ENCODE measurements at regions not wholly inside any gene's neighbourhood (a gene's known extent, or its start where the extent isn't known, plus 50 kb on each side); places are given as distances from the start of the nearest gene placed in this dataset.

GRCh38 chr12:28601570-28602058 lies 411.4 kb downstream of the CCDC91 start:
- ChIA-PET POLR2A (no interaction called here), CTCF (no interaction called here)

GRCh38 chr12:28602786-28603185 lies 412.5 kb downstream of the CCDC91 start:
- CTCF ChIA-PET = no interaction called here
- POLR2A ChIA-PET = no interaction called here

- POLR2A ChIA-PET = no interaction called here
- CTCF ChIA-PET = no interaction called here
Observed at GRCh38 chr12:28603239-28603638, 413.0 kb downstream of the CCDC91 start.

- ChIA-PET CTCF (no interaction called here), POLR2A (interaction anchor here (0.6 kb wide), 1 partner anchor 51 kb away, joined by 3 read pairs; no protein-coding TSS in a partner anchor)
Observed at GRCh38 chr12:28603801-28604200, 413.5 kb downstream of the CCDC91 start.

- CTCF ChIA-PET = no interaction called here
- POLR2A ChIA-PET = interaction anchor here (0.6 kb wide), 1 partner anchor 51 kb away, joined by 3 read pairs; no protein-coding TSS in a partner anchor
Observed at GRCh38 chr12:28604240-28604639, 414.0 kb downstream of the CCDC91 start.

GRCh38 chr12:28606967-28607557 lies 416.8 kb downstream of the CCDC91 start:
- ChIA-PET CTCF (no interaction called here), POLR2A (no interaction called here)

GRCh38 chr12:28610401-28611114 lies 420.3 kb downstream of the CCDC91 start:
- ChIA-PET CTCF (no interaction called here), POLR2A (no interaction called here)

GRCh38 chr12:28611115-28611435 lies 420.8 kb downstream of the CCDC91 start:
- ChIA-PET CTCF (no interaction called here), POLR2A (no interaction called here)

GRCh38 chr12:28611449-28611848 lies 421.2 kb downstream of the CCDC91 start:
- ChIA-PET POLR2A (no interaction called here), CTCF (no interaction called here)

- ChIA-PET CTCF (no interaction called here), POLR2A (no interaction called here)
Observed at GRCh38 chr12:28618171-28618570, 427.9 kb downstream of the CCDC91 start.

GRCh38 chr12:28618772-28619171 lies 428.5 kb downstream of the CCDC91 start:
- POLR2A ChIA-PET = no interaction called here
- CTCF ChIA-PET = no interaction called here

GRCh38 chr12:28620281-28620680 lies 430.0 kb downstream of the CCDC91 start:
- ChIA-PET CTCF (no interaction called here), POLR2A (no interaction called here)

- POLR2A ChIA-PET = no interaction called here
- CTCF ChIA-PET = no interaction called here
Observed at GRCh38 chr12:28622406-28622805, 432.1 kb downstream of the CCDC91 start.

GRCh38 chr12:28626504-28626903 lies 436.2 kb downstream of the CCDC91 start:
- ChIA-PET POLR2A (no interaction called here), CTCF (no interaction called here)

GRCh38 chr12:28629691-28630090 lies 439.4 kb downstream of the CCDC91 start:
- ChIA-PET CTCF (no interaction called here), POLR2A (no interaction called here)

- ChIA-PET POLR2A (no interaction called here), CTCF (no interaction called here)
Observed at GRCh38 chr12:28631831-28632230, 441.6 kb downstream of the CCDC91 start.

- ChIA-PET POLR2A (no interaction called here), CTCF (no interaction called here)
Observed at GRCh38 chr12:28640519-28640918, 450.3 kb downstream of the CCDC91 start.

GRCh38 chr12:28645436-28645835 lies 455.2 kb downstream of the CCDC91 start:
- ChIA-PET CTCF (no interaction called here), POLR2A (no interaction called here)

GRCh38 chr12:28645891-28646290 lies 455.6 kb downstream of the CCDC91 start:
- ChIA-PET CTCF (no interaction called here), POLR2A (no interaction called here)

GRCh38 chr12:28650906-28651305 lies 460.6 kb downstream of the CCDC91 start:
- POLR2A ChIA-PET = no interaction called here
- CTCF ChIA-PET = no interaction called here

- ChIA-PET CTCF (no interaction called here), POLR2A (no interaction called here)
Observed at GRCh38 chr12:28652239-28652638, 462.0 kb downstream of the CCDC91 start.

GRCh38 chr12:28681980-28682379 lies 467.1 kb upstream of the FAR2 start:
- ChIA-PET CTCF (no interaction called here), POLR2A (no interaction called here)

Data from activated CD8-positive, alpha-beta memory T cell treated with anti-CD3 and anti-CD28 coated beads for 36 hours (primary cell).